CD4-positive, alpha-beta T cell treated with Interleukin-1 beta for 1 hour (primary cell): ENCODE measurements at regions not wholly inside any gene's neighbourhood (a gene's known extent, or its start where the extent isn't known, plus 50 kb on each side); places are given as distances from the start of the nearest gene placed in this dataset.
A peak's percentile ranks its signal among the peaks of the same experiment; 100 is the strongest.

ENCODE experiments used
- DNase-seq, 2 donors: peaks; one replicate each; pipeline ENCODE4 v3.0.0-alpha.2; 2020 to 2022

GRCh38 chr15:70172124-70172523 is 74.4 kb upstream of the TLE3 start:
- no peak for DNase-seq

- no peak for DNase-seq
These were observed 73.7 kb upstream of the TLE3 start for GRCh38 chr15:70171256-70171886.

GRCh38 chr15:70170096-70170699 is 72.5 kb upstream of the TLE3 start:
- DNase-seq = no peak

GRCh38 chr15:70169147-70169546 is 71.4 kb upstream of the TLE3 start:
- no peak for DNase-seq

- DNase-seq = no peak
These were observed 69.4 kb upstream of the TLE3 start for GRCh38 chr15:70167155-70167554.

- no peak for DNase-seq
These were observed 68.9 kb upstream of the TLE3 start for GRCh38 chr15:70166506-70167087.

GRCh38 chr15:70165716-70166284 is 68.1 kb upstream of the TLE3 start:
- DNase-seq = no peak

GRCh38 chr15:70164910-70165715 is 67.4 kb upstream of the TLE3 start:
- no peak for DNase-seq

GRCh38 chr15:70164156-70164900 is 66.6 kb upstream of the TLE3 start:
- no peak for DNase-seq

- no peak for DNase-seq
These were observed 63.3 kb upstream of the TLE3 start for GRCh38 chr15:70160803-70161565.

GRCh38 chr15:70160267-70160666 is 62.5 kb upstream of the TLE3 start:
- peak in 1 of 2 donors; percentile 29 for DNase-seq

- DNase-seq = no peak
These were observed 61.9 kb upstream of the TLE3 start for GRCh38 chr15:70159713-70160009.

- DNase-seq = no peak
These were observed 61.4 kb upstream of the TLE3 start for GRCh38 chr15:70159001-70159712.

GRCh38 chr15:70158309-70159000 is 60.7 kb upstream of the TLE3 start:
- no peak for DNase-seq

GRCh38 chr15:70156671-70157271 is 59.1 kb upstream of the TLE3 start:
- no peak for DNase-seq

GRCh38 chr15:70154718-70155347 is 57.1 kb upstream of the TLE3 start:
- no peak for DNase-seq

GRCh38 chr15:70153921-70154717 is 56.4 kb upstream of the TLE3 start:
- no peak for DNase-seq

GRCh38 chr15:70152070-70152480 is 54.4 kb upstream of the TLE3 start:
- DNase-seq = peak in 1 of 2 donors; percentile 15

- no peak for DNase-seq
These were observed 53.7 kb upstream of the TLE3 start for GRCh38 chr15:70151462-70151861.
